ENCODE measurements at regions not wholly inside any gene's neighbourhood (a gene's known extent, or its start where the extent isn't known, plus 50 kb on each side); places are given as distances from the start of the nearest gene placed in this dataset.
"Not testable (repeated sequence)": the region's sequence is repeated elsewhere in the genome, so short reads cannot be mapped to it uniquely, and the experiment has no call there.

GRCh38 chr4:81601358-81601694 is 129.6 kb upstream of the RASGEF1B start:
- DNase-seq (ENCODE audit: low read depth in 2 of 2) = no peak

DNA sequence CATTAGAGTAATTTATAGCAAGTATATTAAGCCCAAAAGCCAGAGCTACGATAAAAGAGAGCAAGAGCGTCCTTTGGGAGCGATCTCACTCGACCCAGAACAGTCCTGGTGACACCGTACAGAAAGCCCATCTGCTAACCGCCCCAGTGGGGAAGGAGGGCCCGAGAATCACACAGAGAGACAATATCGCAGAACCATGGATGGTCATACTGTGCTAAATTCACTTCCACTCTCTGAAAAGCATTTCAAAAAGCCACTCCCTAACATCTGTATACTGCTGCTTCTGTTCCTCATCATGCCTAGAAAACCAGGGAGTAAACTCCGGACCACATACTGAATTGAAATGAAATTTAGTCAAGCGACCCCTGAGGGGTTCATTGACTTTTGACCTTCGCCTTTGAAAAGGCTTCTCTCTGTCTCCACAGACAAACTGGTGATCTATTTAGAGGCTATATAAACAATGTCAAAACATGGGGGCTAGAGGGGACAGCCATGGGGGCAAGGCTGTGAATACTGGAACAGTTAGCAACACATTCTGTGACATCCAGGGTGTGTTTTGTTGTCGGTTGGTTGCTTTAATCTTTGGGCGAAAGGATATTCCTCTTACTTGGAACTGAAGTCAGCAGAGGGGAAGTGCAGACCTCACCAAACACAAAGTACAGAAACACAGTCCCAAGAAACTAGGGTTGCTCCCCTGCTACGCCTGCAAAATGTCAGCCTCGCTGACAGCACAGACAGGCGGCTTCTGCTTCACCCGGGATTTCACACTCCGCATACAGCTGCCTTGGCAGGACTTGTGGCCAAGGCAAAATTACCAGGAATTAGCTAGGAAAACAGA is 129.0 kb upstream of the RASGEF1B start:
- no peak for DNase-seq (ENCODE audit: low read depth in 2 of 2)

DNA sequence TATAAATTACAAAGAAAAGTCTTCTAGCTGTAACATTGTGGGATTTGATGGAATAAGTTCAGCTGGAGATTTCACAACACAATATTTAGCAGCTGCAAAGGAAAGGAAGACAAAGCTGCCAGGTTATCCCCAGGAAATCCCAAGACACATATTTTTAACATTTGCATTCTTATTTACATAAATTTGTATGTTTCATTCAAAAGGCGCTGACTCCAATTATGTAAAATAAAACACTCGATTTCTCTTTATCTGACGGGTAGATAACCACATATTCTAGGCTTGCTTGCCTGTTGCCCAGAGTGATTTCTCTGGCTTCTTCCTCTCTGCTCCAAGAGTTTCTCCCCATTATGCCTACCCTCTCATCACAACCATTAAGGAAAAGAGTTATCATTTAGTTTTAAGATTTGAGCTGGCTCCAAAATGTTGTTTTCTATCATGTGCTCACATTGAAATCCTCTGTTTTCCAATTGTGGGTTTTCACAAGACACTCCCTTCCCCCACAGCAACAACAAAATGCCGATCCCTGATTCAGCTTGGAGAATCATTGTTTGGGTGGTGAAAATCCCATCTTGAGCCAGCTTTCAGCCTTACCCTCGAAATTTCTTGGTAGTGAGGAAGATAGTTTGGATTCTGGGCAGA is 128.2 kb upstream of the RASGEF1B start:
- no peak for DNase-seq (ENCODE audit: low read depth in 2 of 2)

- DNase-seq (ENCODE audit: low read depth in 2 of 2) = no peak
Observed at GRCh38 chr4:81595798-81596610, 124.3 kb upstream of the RASGEF1B start.

DNA sequence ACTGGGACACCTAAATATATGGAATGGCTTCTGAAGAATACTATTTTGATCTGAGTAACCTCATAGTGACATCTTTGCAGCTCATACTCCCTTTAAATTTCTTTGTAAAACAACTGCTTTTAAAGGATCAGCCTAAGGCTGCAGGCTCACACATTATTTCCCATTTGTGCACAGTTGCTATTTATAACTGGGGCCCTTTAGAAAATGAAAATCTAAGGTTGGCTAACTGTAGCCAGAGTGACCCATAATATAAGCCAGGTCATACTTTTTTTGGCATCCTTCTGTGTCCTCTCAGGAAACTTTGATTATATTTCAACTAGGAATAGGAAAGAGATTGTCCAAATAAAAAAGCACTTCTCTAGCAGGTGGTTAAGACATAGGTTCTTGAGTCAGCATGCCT is 123.6 kb upstream of the RASGEF1B start:
- no peak for DNase-seq (ENCODE audit: low read depth in 2 of 2)

DNA sequence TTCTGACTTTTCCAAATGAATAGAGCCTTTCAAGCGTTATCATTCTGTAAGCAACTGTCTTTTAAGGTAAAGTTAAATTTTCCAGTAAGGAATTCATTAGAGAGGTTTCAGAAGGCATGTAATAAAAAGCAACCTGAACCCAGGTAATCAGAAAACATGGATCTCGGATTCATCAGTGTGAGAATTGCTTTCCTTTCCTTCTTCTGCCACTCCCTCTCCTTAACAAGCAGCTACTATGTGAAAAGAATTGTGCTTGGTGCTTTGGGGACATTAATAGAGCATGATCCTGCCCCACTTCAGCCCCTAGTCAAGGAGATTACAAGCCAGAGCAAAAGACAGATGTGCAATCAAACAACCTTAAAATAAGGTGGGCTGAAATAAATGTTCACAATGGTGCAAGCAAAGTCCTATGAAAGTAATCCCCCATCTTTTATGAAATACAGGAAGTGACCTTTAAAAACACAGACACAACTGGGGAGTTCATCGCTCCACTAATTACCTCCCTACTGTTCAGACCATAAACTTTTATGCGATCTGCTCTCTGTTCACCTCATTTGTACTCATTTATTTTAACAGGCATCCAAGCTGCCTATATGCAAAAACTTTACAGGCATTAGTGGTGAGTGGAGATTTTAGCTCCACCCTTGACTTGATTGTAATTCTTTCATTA is 122.9 kb upstream of the RASGEF1B start:
- no peak for DNase-seq (ENCODE audit: low read depth in 2 of 2)

GRCh38 chr4:81592701-81593100 is 121.0 kb upstream of the RASGEF1B start:
- DNase-seq (ENCODE audit: low read depth in 2 of 2) = no peak

- DNase-seq (ENCODE audit: low read depth in 2 of 2) = no peak
Observed at GRCh38 chr4:81590596-81590995, 118.9 kb upstream of the RASGEF1B start.

- DNase-seq (ENCODE audit: low read depth in 2 of 2) = no peak
Observed at GRCh38 chr4:81589262-81589661, 117.6 kb upstream of the RASGEF1B start.

DNA sequence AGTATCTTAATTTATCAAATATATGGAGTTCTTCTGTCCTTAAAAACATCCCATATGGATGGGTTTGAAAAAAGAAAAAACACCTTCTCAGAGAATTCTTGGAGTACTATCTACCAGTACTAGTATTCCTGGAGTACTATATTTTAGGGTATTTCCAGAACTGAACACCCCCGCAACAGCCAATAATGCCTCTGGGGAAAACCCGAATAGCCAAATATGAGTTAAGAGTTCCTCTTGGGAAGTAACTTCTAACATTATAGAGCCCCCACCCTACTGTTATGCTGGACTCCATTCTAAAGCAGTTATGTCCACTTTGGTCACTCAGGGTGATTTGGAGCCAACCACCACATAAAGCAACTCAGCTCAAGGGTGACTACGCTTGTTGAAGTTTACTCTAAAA is 115.0 kb upstream of the RASGEF1B start:
- DNase-seq (ENCODE audit: low read depth in 2 of 2) = no peak

- not testable (repeated sequence) for DNase-seq (ENCODE audit: low read depth in 2 of 2)
Observed at GRCh38 chr4:81580994-81581374, 109.3 kb upstream of the RASGEF1B start.

DNA sequence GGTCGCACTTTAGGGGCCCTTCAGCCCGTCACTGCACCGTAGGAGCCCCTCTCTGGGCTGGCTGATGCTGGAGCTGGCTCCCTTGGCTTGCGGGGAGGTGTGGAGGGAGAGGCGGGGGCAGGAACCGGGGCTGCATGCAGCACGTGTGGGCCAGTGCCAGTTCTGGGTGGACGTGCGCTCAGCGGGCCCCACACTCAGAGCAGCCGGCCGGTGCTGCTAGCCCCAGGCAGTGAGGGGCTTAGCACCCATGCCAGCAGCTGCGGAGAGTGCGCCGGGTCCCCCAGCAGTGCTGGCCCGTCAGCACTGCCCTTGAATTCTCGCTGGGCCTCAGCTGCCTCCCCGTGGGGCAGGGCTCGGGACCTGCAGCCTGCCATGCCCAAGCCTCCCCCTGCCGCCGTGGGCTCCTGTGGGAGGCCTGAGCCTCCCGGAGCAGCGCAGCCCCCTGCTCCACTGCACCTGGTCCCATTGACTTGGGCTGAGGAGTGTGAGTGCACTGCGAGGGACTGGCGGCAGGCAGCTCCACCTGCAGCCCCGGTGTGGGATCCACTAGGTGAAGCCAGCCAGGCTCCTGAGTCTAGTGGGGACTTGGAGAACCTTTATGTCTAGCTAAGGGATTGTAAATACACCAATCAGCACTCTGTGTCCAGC is 108.8 kb upstream of the RASGEF1B start:
- no peak for DNase-seq (ENCODE audit: low read depth in 2 of 2)

DNA sequence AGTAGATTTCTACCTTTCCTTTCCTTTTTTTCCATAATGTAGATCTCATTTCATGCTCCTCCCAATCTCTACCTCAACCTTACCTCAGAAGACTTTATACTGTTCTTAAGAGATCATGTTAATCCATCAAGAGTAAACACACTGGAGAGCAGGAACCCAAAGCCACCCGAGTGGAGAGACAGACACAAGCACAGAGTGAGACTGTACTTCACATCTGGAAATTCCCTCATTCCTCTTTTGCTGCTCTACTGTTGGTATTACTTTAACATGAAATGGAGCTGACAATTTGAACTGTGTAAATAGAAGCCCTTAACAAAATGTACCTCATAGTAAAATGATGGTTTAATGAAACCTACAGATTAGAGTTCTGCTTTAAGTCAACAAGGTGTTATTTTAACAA is 105.7 kb upstream of the RASGEF1B start:
- DNase-seq (ENCODE audit: low read depth in 2 of 2) = no peak

DNA sequence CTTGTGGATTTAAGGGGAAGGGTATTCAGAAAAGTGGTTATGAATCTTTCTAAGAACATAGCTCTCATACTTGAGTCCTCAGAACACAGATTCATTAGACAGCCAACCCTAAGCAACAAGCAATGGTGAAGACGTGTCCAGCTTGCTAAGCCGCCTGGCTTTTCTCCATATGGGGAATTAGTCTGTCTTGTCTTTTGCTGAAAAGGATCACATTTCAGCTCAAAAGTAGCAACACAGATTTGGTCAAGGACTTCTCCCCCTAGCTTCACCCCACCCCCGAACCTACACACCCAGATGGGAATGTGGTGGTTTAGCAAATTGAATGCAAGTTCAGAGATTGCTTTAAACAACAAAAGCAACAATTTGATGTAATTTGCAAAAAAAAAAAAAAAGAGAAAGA is 103.3 kb upstream of the RASGEF1B start:
- no peak for DNase-seq (ENCODE audit: low read depth in 2 of 2)

- DNase-seq (ENCODE audit: low read depth in 2 of 2) = no peak
Observed at GRCh38 chr4:81573840-81574239, 102.1 kb upstream of the RASGEF1B start.

- no peak for DNase-seq (ENCODE audit: low read depth in 2 of 2)
Observed at GRCh38 chr4:81572402-81572801, 100.7 kb upstream of the RASGEF1B start.

GRCh38 chr4:81571105-81571504 is 99.4 kb upstream of the RASGEF1B start:
- DNase-seq (ENCODE audit: low read depth in 2 of 2) = no peak

DNA sequence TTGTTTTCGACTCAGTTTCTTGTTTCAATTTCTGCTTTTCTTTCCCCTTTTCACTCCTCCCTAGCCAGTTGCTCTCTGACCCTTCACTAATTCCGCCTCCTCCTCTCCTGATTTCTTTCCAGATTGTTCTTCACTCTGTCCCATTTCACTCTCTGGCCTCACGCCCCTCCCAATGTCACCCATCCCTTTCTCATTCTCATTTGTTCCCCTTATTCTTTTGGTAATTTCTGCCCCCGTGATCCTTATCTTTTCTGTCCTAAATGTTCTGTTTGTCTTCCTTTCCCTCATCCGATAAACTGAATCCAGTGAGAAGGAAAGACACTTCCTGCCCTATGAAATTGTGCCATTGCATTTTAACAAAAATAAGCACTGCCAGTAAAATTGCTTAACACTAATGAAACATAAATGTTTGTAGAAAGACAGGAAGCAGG is 94.5 kb upstream of the RASGEF1B start:
- no peak for DNase-seq (ENCODE audit: low read depth in 2 of 2)

- no peak for DNase-seq (ENCODE audit: low read depth in 2 of 2)
Observed at GRCh38 chr4:81565142-81565870, 93.6 kb upstream of the RASGEF1B start.

- DNase-seq (ENCODE audit: low read depth in 2 of 2) = no peak
Observed at GRCh38 chr4:81564025-81564424, 92.3 kb upstream of the RASGEF1B start.

GRCh38 chr4:81562093-81562492 is 90.4 kb upstream of the RASGEF1B start:
- no peak for DNase-seq (ENCODE audit: low read depth in 2 of 2)

All from activated CD8-positive, alpha-beta memory T cell treated with anti-CD3 and anti-CD28 coated beads for 4 hours (primary cell).